HFF-Myc (cell line): ENCODE measurements at regions not wholly inside any gene's neighbourhood (a gene's known extent, or its start where the extent isn't known, plus 50 kb on each side); places are given as distances from the start of the nearest gene placed in this dataset.

Experiments
- DNase-seq: peaks from one replicate; pipeline ENCODE4 v3.0.0-alpha.2; 2011; ENCODE audit warnings: low read depth; ENCODE audit errors: extremely low read depth
- H3K4me3 ChIP-seq: replicated peaks from 2 replicates; pipeline ENCODE4 v1.5.1; 2011; ENCODE audit warnings: low read depth, mild to moderate bottlenecking, control low read depth, low read length
- CTCF ChIP-seq: IDR thresholded peaks from 2 replicates; pipeline ENCODE4 v1.5.1; 2012; ENCODE audit warnings: mild to moderate bottlenecking, low read depth, low read length, control low read depth; ENCODE audit errors: missing control alignments

GRCh38 chr5:74179701-74180100 is 460.8 kb downstream of the ENC1 start:
- no peak for TF ChIP-seq CTCF
- H3K4me3 ChIP-seq: no peak overlapping the region
- no peak for DNase-seq

- DNase-seq: no peak
- no peak for TF ChIP-seq CTCF
- H3K4me3 ChIP-seq: no peak overlapping the region
Measured at GRCh38 chr5:74179179-74179578, 461.3 kb downstream of the ENC1 start.

GRCh38 chr5:74177961-74178360 is 462.6 kb downstream of the ENC1 start:
- no peak overlapping the region for H3K4me3 ChIP-seq
- no peak for DNase-seq
- TF ChIP-seq CTCF: no peak

- no peak for TF ChIP-seq CTCF
Measured at GRCh38 chr5:74174366-74174765, 466.2 kb downstream of the ENC1 start.

GRCh38 chr5:74173665-74174064 is 466.9 kb downstream of the ENC1 start:
- no peak for DNase-seq
- no peak overlapping the region for H3K4me3 ChIP-seq
- no peak for TF ChIP-seq CTCF

More at GRCh38 chr5:74174366-74174765, 466.2 kb downstream of the ENC1 start:
- DNase-seq: no peak
- no peak overlapping the region for H3K4me3 ChIP-seq

- no peak for DNase-seq
Measured at GRCh38 chr5:74173241-74173640, 467.3 kb downstream of the ENC1 start.

More at GRCh38 chr5:74173241-74173640, 467.3 kb downstream of the ENC1 start:
- H3K4me3 ChIP-seq: no peak overlapping the region
- TF ChIP-seq CTCF: no peak
